ENCODE measurements at regions not wholly inside any gene's neighbourhood (a gene's known extent, or its start where the extent isn't known, plus 50 kb on each side); places are given as distances from the start of the nearest gene placed in this dataset.
"Not testable (repeated sequence)": the region's sequence is repeated elsewhere in the genome, so short reads cannot be mapped to it uniquely, and the experiment has no call there.

GRCh38 chr12:16807731-16808130 lies 201.8 kb upstream of the LMO3 start:
- DNase-seq = no peak

GRCh38 chr12:16796168-16796567 lies 190.2 kb upstream of the LMO3 start:
- DNase-seq = no peak

- DNase-seq = no peak
Observed at GRCh38 chr12:16789204-16789790, 183.3 kb upstream of the LMO3 start.

GRCh38 chr12:16788506-16789203 lies 182.7 kb upstream of the LMO3 start:
- DNase-seq = no peak

- DNase-seq = no peak
Observed at GRCh38 chr12:16785953-16786352, 180.0 kb upstream of the LMO3 start.

GRCh38 chr12:16785524-16785923 lies 179.6 kb upstream of the LMO3 start:
- no peak for DNase-seq

GRCh38 chr12:16769129-16769528 lies 163.2 kb upstream of the LMO3 start:
- DNase-seq = not testable (repeated sequence)

- DNase-seq = no peak
Observed at GRCh38 chr12:16766736-16767135, 160.8 kb upstream of the LMO3 start.

GRCh38 chr12:16763901-16764300 lies 157.9 kb upstream of the LMO3 start:
- DNase-seq = no peak

GRCh38 chr12:16756833-16757555 lies 151.0 kb upstream of the LMO3 start:
- no peak for DNase-seq

GRCh38 chr12:16730772-16731171 lies 124.8 kb upstream of the LMO3 start:
- DNase-seq = no peak

- DNase-seq = no peak
Observed at GRCh38 chr12:16726879-16727278, 120.9 kb upstream of the LMO3 start.

- no peak for DNase-seq
Observed at GRCh38 chr12:16719713-16720416, 113.9 kb upstream of the LMO3 start.

- no peak for DNase-seq
Observed at GRCh38 chr12:16716928-16717327, 111.0 kb upstream of the LMO3 start.

- no peak for DNase-seq
Observed at GRCh38 chr12:16692099-16692498, 86.1 kb upstream of the LMO3 start.

- no peak for DNase-seq
Observed at GRCh38 chr12:16691624-16692023, 85.7 kb upstream of the LMO3 start.

GRCh38 chr12:16688200-16688599 lies 82.2 kb upstream of the LMO3 start:
- DNase-seq = no peak

GRCh38 chr12:16685107-16685506 lies 79.1 kb upstream of the LMO3 start:
- DNase-seq = no peak

- no peak for DNase-seq
Observed at GRCh38 chr12:16681196-16681595, 75.2 kb upstream of the LMO3 start.

- DNase-seq = no peak
Observed at GRCh38 chr12:16675438-16675837, 69.5 kb upstream of the LMO3 start.

- DNase-seq = no peak
Observed at GRCh38 chr12:16674885-16675284, 68.9 kb upstream of the LMO3 start.

- no peak for DNase-seq
Observed at GRCh38 chr12:16670456-16671050, 64.6 kb upstream of the LMO3 start.

- no peak for DNase-seq
Observed at GRCh38 chr12:16669756-16670155, 63.8 kb upstream of the LMO3 start.

Data from activated CD4-positive, alpha-beta T cell treated with anti-CD3 and anti-CD28 coated beads, Interleukin-2, amount 50 U/mL, for 16 hours (primary cell).